Hepatocyte (in vitro differentiated cells): ENCODE measurements at regions not wholly inside any gene's neighbourhood (a gene's known extent, or its start where the extent isn't known, plus 50 kb on each side); places are given as distances from the start of the nearest gene placed in this dataset.

ENCODE experiments used
- DNase-seq: peaks from one replicate; pipeline ENCODE4 v3.0.0-alpha.2; 2016; ENCODE audit warnings: low spot score
- H2AFZ ChIP-seq: fragments of 200-600 bp; sonication (generic); 2 replicates; pipeline ENCODE4 v1.6.0; 2016; ENCODE audit warnings: antibody characterized with exemption, mild to moderate bottlenecking
- H3K27ac ChIP-seq: fragments of 200-600 bp; sonication (generic); 2 replicates; pipeline ENCODE4 v1.5.1; 2016; ENCODE audit warnings: mild to moderate bottlenecking
- H3K27me3 ChIP-seq: fragments of 200-600 bp; sonication (generic); 2 replicates; pipeline ENCODE4 v1.6.1; 2016
- H3K36me3 ChIP-seq: fragments of 200-600 bp; sonication (generic); replicated peaks from 2 replicates; pipeline ENCODE4 v1.5.1; 2016; ENCODE audit warnings: low read depth; ENCODE audit not compliant: insufficient read depth
- H3K4me1 ChIP-seq: fragments of 200-600 bp; sonication (generic); 2 replicates; pipeline ENCODE4 v1.5.1; 2016; ENCODE audit warnings: mild to moderate bottlenecking, moderate library complexity; ENCODE audit not compliant: insufficient read depth
- H3K4me2 ChIP-seq: fragments of 200-600 bp; sonication (generic); 2 replicates; pipeline ENCODE4 v1.6.0; 2016
- H3K4me3 ChIP-seq: fragments of 200-600 bp; sonication (generic); 2 replicates; pipeline ENCODE4 v1.5.1; 2016; ENCODE audit warnings: mild to moderate bottlenecking
- H3K79me2 ChIP-seq: fragments of 200-600 bp; sonication (generic); 2 replicates; pipeline ENCODE4 v1.6.0; 2017; ENCODE audit warnings: mild to moderate bottlenecking
- H3K9me2 ChIP-seq: fragments of 200-600 bp; sonication (generic); replicated peaks from 2 replicates; pipeline ENCODE4 v1.6.0; 2017; ENCODE audit warnings: mild to moderate bottlenecking; ENCODE audit not compliant: insufficient read depth
- H3K9me3 ChIP-seq: fragments of 200-600 bp; sonication (generic); 2 replicates; pipeline ENCODE4 v1.5.1; 2016; ENCODE audit warnings: low read depth, mild to moderate bottlenecking
- H4K20me1 ChIP-seq: fragments of 200-600 bp; sonication (generic); 2 replicates; pipeline ENCODE4 v1.6.0; 2016; ENCODE audit warnings: mild to moderate bottlenecking; ENCODE audit not compliant: insufficient read depth, poor library complexity, severe bottlenecking
- EZH2 ChIP-seq: fragments of 200-600 bp; sonication (generic); IDR thresholded peaks from 2 replicates; pipeline ENCODE4 v1.6.1; 2016; ENCODE audit warnings: antibody characterized with exemption, mild to moderate bottlenecking, borderline replicate concordance
- EZH2phosphoT487 ChIP-seq: fragments of 200-600 bp; sonication (generic); IDR thresholded peaks from one replicate; pipeline ENCODE4 v1.6.1; 2018; ENCODE audit warnings: antibody characterized with exemption, mild to moderate bottlenecking, low read depth, moderate library complexity; ENCODE audit not compliant: unreplicated experiment, severe bottlenecking
- WGBS: methylation state at CpG from one replicate; pipeline ENCODE4 v1.1.6; 2016; ENCODE audit warnings: low lambda C conversion rate; ENCODE audit errors: missing lambda C conversion rate; 5-methylcytosine and 5-hydroxymethylcytosine counted together
- TF ChIP-seq, protein P1 (sequence below): fragments of 200-600 bp; sonication (generic); IDR thresholded peaks from 2 replicates; pipeline ENCODE4 v1.5.1; 2016; ENCODE audit warnings: antibody characterized with exemption, mild to moderate bottlenecking; ENCODE audit not compliant: poor library complexity

DNA sequence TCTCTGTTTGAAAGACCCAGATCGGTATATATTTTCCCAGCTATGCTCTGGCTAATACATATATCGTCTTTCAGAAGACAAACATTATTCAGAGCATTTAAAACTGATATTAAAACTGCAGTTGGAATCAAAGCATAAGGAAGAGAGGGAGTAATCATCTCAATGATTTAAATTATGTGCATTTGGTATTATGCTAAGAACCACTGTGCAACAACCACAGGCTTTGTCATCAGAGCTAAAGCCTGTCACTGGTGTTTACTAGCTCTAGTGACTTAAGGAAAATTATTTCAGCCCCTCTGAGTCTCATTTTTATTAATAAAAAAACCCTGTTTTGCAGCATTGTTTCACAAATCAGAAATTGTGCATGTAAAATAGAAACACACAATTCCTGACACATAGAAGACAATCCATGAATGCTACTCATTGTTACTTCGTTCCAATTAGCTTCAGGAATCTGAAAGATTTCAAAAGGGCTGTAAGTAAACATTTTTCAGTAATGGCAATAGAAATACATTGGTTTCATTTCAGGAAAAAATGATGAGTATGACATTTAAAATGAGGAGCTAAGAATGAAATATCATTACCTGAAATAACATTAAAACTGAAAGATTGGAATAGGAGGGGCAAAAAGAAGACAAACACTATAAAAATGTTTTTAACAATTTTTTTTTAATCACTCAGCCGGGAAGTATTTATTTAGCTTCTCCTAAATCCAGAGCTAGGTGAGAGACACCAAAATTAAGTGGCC is 136.5 kb upstream of the ADAMTS18 start:
- Histone ChIP-seq H3K4me1 (no peaks in the 10 kb centered on the region), H3K79me2 (no peaks in the 10 kb centered on the region), H2AFZ (no peak overlapping the region), H3K27ac (no peak overlapping the region), H4K20me1 (no peaks in the 10 kb centered on the region), H3K9me2 (no peaks in the 10 kb centered on the region), H3K27me3 (peaks cover 20% of the 10 kb centered on the region), H3K36me3 (no peaks in the 10 kb centered on the region), H3K4me3 (no peak overlapping the region), H3K4me2 (no peak overlapping the region), H3K9me3 (no peaks in the 10 kb centered on the region)
- DNase-seq = no peak
- TF ChIP-seq, protein P1, sequence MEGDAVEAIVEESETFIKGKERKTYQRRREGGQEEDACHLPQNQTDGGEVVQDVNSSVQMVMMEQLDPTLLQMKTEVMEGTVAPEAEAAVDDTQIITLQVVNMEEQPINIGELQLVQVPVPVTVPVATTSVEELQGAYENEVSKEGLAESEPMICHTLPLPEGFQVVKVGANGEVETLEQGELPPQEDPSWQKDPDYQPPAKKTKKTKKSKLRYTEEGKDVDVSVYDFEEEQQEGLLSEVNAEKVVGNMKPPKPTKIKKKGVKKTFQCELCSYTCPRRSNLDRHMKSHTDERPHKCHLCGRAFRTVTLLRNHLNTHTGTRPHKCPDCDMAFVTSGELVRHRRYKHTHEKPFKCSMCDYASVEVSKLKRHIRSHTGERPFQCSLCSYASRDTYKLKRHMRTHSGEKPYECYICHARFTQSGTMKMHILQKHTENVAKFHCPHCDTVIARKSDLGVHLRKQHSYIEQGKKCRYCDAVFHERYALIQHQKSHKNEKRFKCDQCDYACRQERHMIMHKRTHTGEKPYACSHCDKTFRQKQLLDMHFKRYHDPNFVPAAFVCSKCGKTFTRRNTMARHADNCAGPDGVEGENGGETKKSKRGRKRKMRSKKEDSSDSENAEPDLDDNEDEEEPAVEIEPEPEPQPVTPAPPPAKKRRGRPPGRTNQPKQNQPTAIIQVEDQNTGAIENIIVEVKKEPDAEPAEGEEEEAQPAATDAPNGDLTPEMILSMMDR = no peak
- TF ChIP-seq EZH2phosphoT487 (no peak), EZH2 (no peak)
- 50% methylated on average over 4 of the region's 4 CpGs for WGBS

DNA sequence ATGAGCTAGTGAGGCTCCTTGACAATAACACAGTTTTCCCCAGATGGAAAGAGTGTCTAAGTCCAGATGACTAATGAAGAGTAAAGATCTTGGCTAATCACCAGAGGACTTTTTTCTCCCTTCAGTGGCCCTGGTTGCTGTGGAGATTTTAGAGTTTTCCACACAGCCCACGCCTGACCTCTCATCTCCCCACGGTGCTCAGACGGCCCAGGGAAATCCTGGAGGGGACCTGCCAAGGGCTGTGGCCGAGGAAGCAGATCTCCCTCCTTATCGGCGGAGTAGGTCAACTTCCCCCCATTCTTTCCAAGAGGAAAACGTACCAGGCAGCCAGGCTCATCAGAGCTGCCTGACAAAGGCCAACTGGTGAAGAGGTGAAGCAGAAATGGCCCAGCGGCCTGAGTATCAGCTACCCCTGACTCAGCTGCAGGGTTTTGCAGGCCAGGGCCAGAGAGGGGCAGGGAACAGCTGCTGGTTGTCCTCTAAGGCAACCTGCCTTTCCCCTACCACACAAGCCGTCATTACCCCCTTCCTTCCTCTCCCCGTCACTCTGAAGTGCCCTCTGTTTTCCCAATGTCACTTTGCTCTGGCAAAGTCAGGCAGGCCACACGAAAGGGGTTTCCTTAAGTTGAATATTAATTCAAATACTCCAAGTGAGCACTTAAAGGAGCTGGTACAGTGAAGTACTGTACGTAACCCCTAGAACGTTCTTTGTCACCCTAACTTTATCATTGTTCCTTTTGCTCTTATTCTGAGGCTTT is 140.2 kb upstream of the ADAMTS18 start:
- Histone ChIP-seq H3K27ac (no peak overlapping the region), H3K9me3 (no peaks in the 10 kb centered on the region)
- 79% methylated on average over 13 of the region's 13 CpGs for WGBS

DNA sequence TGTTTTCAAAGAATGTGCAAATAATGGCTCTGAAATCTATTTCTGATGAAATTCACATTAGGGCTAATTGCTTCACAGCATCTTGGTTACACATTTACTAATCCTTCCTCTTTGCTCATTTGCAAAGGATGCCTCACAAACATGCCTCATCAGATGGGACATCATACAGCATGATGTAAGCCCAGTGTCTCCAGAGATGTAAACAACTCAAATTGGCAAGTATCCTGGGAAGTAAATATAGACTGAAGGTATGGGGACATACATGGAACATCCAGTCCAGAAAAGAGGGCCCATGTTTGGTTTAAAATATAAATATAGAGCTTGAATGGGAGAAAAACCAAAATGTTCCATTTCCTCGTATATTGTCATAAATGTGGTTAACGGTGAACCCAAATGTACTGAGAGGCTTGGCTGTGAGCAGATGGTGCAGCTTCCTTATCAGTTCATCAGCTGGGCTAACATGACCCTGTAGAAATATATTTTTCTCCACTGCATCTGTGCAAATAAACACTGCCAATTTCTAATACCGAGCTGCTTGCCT is 142.9 kb upstream of the NUDT7 start:
- Histone ChIP-seq H4K20me1 (no peaks in the 10 kb centered on the region), H3K4me1 (peaks cover 4% of the 10 kb centered on the region), H2AFZ (no peak overlapping the region), H3K27ac (no peak overlapping the region), H3K36me3 (no peaks in the 10 kb centered on the region), H3K79me2 (no peaks in the 10 kb centered on the region), H3K9me3 (no peaks in the 10 kb centered on the region), H3K27me3 (peaks cover 3% of the 10 kb centered on the region), H3K9me2 (no peaks in the 10 kb centered on the region), H3K4me2 (no peak overlapping the region), H3K4me3 (no peak overlapping the region)
- 51% methylated on average over 3 of the region's 3 CpGs for WGBS
- DNase-seq = peak; percentile 16
- TF ChIP-seq, protein P1 = no peak
- TF ChIP-seq EZH2 = no peak
- TF ChIP-seq EZH2phosphoT487 = no peak

More for the DNA sequence above, 140.2 kb upstream of the ADAMTS18 start:
- H3K9me2 ChIP-seq = no peaks in the 10 kb centered on the region
- H4K20me1 ChIP-seq = no peaks in the 10 kb centered on the region
- H3K4me2 ChIP-seq = no peak overlapping the region
- no peaks in the 10 kb centered on the region for H3K79me2 ChIP-seq
- H3K36me3 ChIP-seq = no peaks in the 10 kb centered on the region
- H3K4me1 ChIP-seq = peaks cover 4% of the 10 kb centered on the region
- peak; percentile 32 for DNase-seq
- no peak overlapping the region for H3K4me3 ChIP-seq
- no peak for TF ChIP-seq EZH2
- no peak for TF ChIP-seq EZH2phosphoT487
- TF ChIP-seq, protein P1 = no peak
- H2AFZ ChIP-seq = no peak overlapping the region
- H3K27me3 ChIP-seq = peaks cover 11% of the 10 kb centered on the region
